GM23248 (cell line): ENCODE measurements at regions not wholly inside any gene's neighbourhood (a gene's known extent, or its start where the extent isn't known, plus 50 kb on each side); places are given as distances from the start of the nearest gene placed in this dataset.
A peak's percentile ranks its signal among the peaks of the same experiment; 100 is the strongest.
"Not testable (repeated sequence)": the region's sequence is repeated elsewhere in the genome, so short reads cannot be mapped to it uniquely, and the experiment has no call there.

ENCODE experiments used
- DNase-seq: peaks from one replicate; pipeline ENCODE4 v3.0.0-alpha.2; 2015
- H2AFZ ChIP-seq: fragments of 200-600 bp; sonication (generic); 2 replicates; pipeline ENCODE4 v1.6.1; 2016; ENCODE audit warnings: antibody characterized with exemption
- H3F3A ChIP-seq: fragments of 200-600 bp; sonication (generic); 2 replicates; pipeline ENCODE4 v1.6.1; 2016; ENCODE audit warnings: mild to moderate bottlenecking, antibody characterized with exemption, mixed run types; ENCODE audit not compliant: insufficient read depth
- H3K27ac ChIP-seq: fragments of 200-600 bp; sonication (generic); 2 replicates; pipeline ENCODE4 v1.5.1; 2016; ENCODE audit warnings: mild to moderate bottlenecking
- H3K27me3 ChIP-seq: fragments of 200-600 bp; sonication (generic); replicated peaks from 2 replicates; pipeline ENCODE4 v1.6.1; 2016; ENCODE audit warnings: mild to moderate bottlenecking; ENCODE audit not compliant: insufficient read depth
- H3K36me3 ChIP-seq: fragments of 200-600 bp; sonication (generic); 2 replicates; pipeline ENCODE4 v1.6.1; 2016; ENCODE audit warnings: low read depth, mild to moderate bottlenecking
- H3K4me1 ChIP-seq: fragments of 200-600 bp; sonication (generic); 2 replicates; pipeline ENCODE4 v1.6.1; 2016; ENCODE audit warnings: mild to moderate bottlenecking; ENCODE audit not compliant: insufficient read depth
- H3K4me2 ChIP-seq: fragments of 200-600 bp; sonication (generic); one replicate; pipeline ENCODE4 v1.6.1; 2016; ENCODE audit warnings: mild to moderate bottlenecking; ENCODE audit not compliant: unreplicated experiment
- H3K4me3 ChIP-seq: fragments of 200-600 bp; sonication (generic); 2 replicates; pipeline ENCODE4 v1.5.1; 2016; ENCODE audit warnings: mild to moderate bottlenecking
- H3K79me2 ChIP-seq: fragments of 200-600 bp; sonication (generic); 2 replicates; pipeline ENCODE4 v1.6.1; 2016; ENCODE audit warnings: mild to moderate bottlenecking; ENCODE audit not compliant: insufficient read depth
- H3K9ac ChIP-seq: fragments of 200-600 bp; sonication (generic); 2 replicates; pipeline ENCODE4 v1.6.1; 2016; ENCODE audit warnings: mild to moderate bottlenecking
- H3K9me2 ChIP-seq: fragments of 200-600 bp; sonication (generic); 2 replicates; pipeline ENCODE4 v1.6.1; 2016; ENCODE audit warnings: mixed run types, mild to moderate bottlenecking, moderate library complexity; ENCODE audit not compliant: insufficient read depth
- H3K9me3 ChIP-seq: fragments of 200-600 bp; sonication (generic); one replicate; pipeline ENCODE4 v1.6.1; 2017; ENCODE audit warnings: low read depth
- H4K20me1 ChIP-seq: fragments of 200-600 bp; sonication (generic); 2 replicates; pipeline ENCODE4 v1.6.0; 2016; ENCODE audit not compliant: insufficient read depth
- EZH2 ChIP-seq: fragments of 200-600 bp; sonication (generic); IDR thresholded peaks from 2 replicates; pipeline ENCODE4 v1.6.1; 2018; ENCODE audit warnings: antibody characterized with exemption, mild to moderate bottlenecking; ENCODE audit not compliant: insufficient read depth, poor library complexity, severe bottlenecking
- EZH2phosphoT487 ChIP-seq: fragments of 200-600 bp; sonication (generic); IDR thresholded peaks from 2 replicates; pipeline ENCODE4 v1.6.1; 2018; ENCODE audit warnings: antibody characterized with exemption, moderate library complexity, mild to moderate bottlenecking, low read depth; ENCODE audit not compliant: insufficient read depth
- WGBS, 2 experiments: methylation state at CpG; one replicate each; pipeline ENCODE4 v1.1.6; 2015 to 2017; ENCODE audit warnings: low lambda C conversion rate in 2 of 2, low coverage in 1 of 2; ENCODE audit errors: missing lambda C conversion rate in 2 of 2; 5-methylcytosine and 5-hydroxymethylcytosine counted together
- in situ Hi-C: fragments of 300-500 bp; cut with MboI; formaldehyde crosslinking; loops from 2 replicates; pipeline ENCODE4 v1.15.0; 2020

DNA sequence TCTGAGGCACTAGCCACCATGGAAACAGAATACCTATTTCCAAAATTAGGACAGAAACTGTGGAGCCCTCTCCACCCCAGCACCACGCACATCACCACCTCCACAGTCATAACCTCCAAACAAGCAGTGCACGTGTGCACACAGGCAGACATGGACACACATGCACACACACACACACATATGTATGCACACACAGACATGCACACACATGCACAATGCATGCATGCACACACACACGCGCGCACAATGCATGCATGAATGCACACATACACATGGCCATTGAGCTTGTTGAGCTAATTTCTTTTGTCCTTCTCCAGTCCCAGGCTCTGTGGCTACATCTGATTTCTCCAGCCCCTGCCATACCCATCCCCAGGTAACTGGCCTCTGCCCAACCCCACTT is 161.6 kb upstream of the EPB41L3 start:
- H3K4me1 ChIP-seq: no peaks in the 10 kb centered on the region
- no peaks in the 10 kb centered on the region for H3K36me3 ChIP-seq
- no peak overlapping the region for H3K4me3 ChIP-seq
- H3K9ac ChIP-seq: no peak overlapping the region
- in situ Hi-C loops: no loop called here
- no peak for DNase-seq
- H3K27ac ChIP-seq: no peak overlapping the region
- 66 to 80% methylated on average over 5 of the region's 5 CpGs for WGBS, 2 experiments
- H3K4me2 ChIP-seq: no peak overlapping the region
- no peaks in the 10 kb centered on the region for H4K20me1 ChIP-seq
- TF ChIP-seq EZH2 (no peak), EZH2phosphoT487 (no peak)
- H3K9me2 ChIP-seq: no peaks in the 10 kb centered on the region
- no peaks in the 10 kb centered on the region for H3F3A ChIP-seq
- no peaks in the 10 kb centered on the region for H3K79me2 ChIP-seq
- H3K9me3 ChIP-seq: no peaks in the 10 kb centered on the region
- no peak overlapping the region for H2AFZ ChIP-seq
- H3K27me3 ChIP-seq: no peaks in the 10 kb centered on the region

DNA sequence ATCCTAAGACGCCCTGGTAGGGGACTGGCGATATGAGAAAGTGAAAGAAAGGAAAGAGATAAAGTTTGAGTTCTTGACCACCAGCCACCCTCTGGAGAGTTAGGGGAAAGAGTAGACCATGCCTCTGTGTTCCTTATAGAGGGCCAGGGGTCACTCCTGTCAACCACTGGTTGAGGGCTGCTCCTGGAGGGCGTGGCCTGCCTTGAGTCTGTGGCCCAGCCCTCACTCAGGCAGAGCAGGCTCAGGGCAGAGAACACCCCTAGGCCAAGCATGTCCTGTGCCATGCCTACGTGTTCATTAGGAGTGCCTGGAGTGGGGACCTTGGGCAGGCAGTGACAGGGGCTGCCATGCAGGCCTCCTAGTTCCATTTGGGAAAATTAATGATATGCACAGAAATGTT is 161.1 kb upstream of the EPB41L3 start:
- no peak for DNase-seq

GRCh38 chr18:5702016-5702415 is 158.2 kb upstream of the EPB41L3 start:
- H3K27ac ChIP-seq, H3K79me2 ChIP-seq, H3K27me3 ChIP-seq, H3K4me3 ChIP-seq, H3K9me2 ChIP-seq, DNase-seq, H3F3A ChIP-seq, H3K36me3 ChIP-seq, H2AFZ ChIP-seq, H3K9ac ChIP-seq, H3K4me2 ChIP-seq, H3K4me1 ChIP-seq, H4K20me1 ChIP-seq, H3K9me3 ChIP-seq, in situ Hi-C loops: not testable (repeated sequence)
- 65 to 66% methylated on average over 1 to 7 of the region's 7 CpGs for WGBS, 2 experiments

More for the DNA sequence above, 161.1 kb upstream of the EPB41L3 start:
- no peak overlapping the region for H2AFZ ChIP-seq
- WGBS, 2 experiments: 12 to 13% methylated on average over 4 of the region's 4 CpGs
- no peaks in the 10 kb centered on the region for H3F3A ChIP-seq
- H3K4me1 ChIP-seq: no peaks in the 10 kb centered on the region
- H3K9me2 ChIP-seq: no peaks in the 10 kb centered on the region
- no peak overlapping the region for H3K27ac ChIP-seq
- H3K4me2 ChIP-seq: no peak overlapping the region
- H3K9ac ChIP-seq: no peak overlapping the region
- no peaks in the 10 kb centered on the region for H3K79me2 ChIP-seq
- TF ChIP-seq EZH2 (no peak), EZH2phosphoT487 (no peak)
- no peaks in the 10 kb centered on the region for H3K9me3 ChIP-seq
- no peaks in the 10 kb centered on the region for H4K20me1 ChIP-seq
- no peak overlapping the region for H3K4me3 ChIP-seq
- no peaks in the 10 kb centered on the region for H3K27me3 ChIP-seq
- in situ Hi-C loops: no loop called here
- no peaks in the 10 kb centered on the region for H3K36me3 ChIP-seq

DNA sequence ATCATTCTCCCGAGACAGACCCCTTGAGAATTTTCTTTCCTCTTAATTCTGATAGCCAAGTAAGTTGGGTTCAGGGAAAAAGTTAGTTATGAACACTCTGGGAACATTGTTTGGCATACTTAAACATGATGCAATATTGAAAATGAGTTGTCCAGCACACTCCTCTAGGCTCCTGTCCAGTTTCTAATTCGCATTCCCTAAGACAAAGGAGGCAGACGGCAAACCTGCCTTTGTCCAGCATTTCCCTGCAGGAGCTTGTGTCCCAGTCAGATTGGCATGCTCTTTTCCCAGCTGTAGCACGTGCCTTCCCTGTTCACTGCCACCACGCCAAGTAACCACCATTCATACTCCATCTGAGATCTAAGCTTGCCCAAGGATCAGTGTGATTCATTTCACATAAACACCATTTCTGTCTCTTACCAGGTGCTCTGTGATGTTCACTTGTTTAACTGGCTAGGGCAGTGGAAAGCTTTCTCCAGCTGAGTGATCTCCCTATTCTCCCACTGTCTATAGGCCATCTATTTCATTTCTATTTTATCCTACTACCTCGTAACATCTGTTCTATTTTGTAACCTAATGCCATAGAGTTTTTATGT is 150.0 kb upstream of the EPB41L3 start:
- no peaks in the 10 kb centered on the region for H3F3A ChIP-seq
- 0 out of 2 replicates have a peak, but pooled peaks cover 2% of the 10 kb centered on the region for H3K27me3 ChIP-seq
- H3K4me3 ChIP-seq: no peak overlapping the region
- no peak overlapping the region for H2AFZ ChIP-seq
- no peaks in the 10 kb centered on the region for H3K79me2 ChIP-seq
- no peak overlapping the region for H3K9ac ChIP-seq
- H3K36me3 ChIP-seq: no peaks in the 10 kb centered on the region
- H3K9me2 ChIP-seq: no peaks in the 10 kb centered on the region
- H3K9me3 ChIP-seq: no peaks in the 10 kb centered on the region
- H3K4me1 ChIP-seq: no peaks in the 10 kb centered on the region
- H3K27ac ChIP-seq: no peak overlapping the region
- TF ChIP-seq EZH2phosphoT487 (no peak), EZH2 (no peak)
- in situ Hi-C loops: no loop called here
- H4K20me1 ChIP-seq: no peaks in the 10 kb centered on the region
- H3K4me2 ChIP-seq: no peak overlapping the region
- peak; percentile 44 for DNase-seq
- WGBS, 2 experiments: 2 to 3% methylated on average over 6 of the region's 6 CpGs

- H3K27me3 ChIP-seq: no peaks in the 10 kb centered on the region
- no peaks in the 10 kb centered on the region for H3K36me3 ChIP-seq
- H3K4me3 ChIP-seq: no peak overlapping the region
- DNase-seq: no peak
- in situ Hi-C loops: no loop called here
- H2AFZ ChIP-seq: no peak overlapping the region
- no peak overlapping the region for H3K27ac ChIP-seq
- H3F3A ChIP-seq: no peaks in the 10 kb centered on the region
- no peaks in the 10 kb centered on the region for H3K4me1 ChIP-seq
- H4K20me1 ChIP-seq: no peaks in the 10 kb centered on the region
- H3K79me2 ChIP-seq: no peaks in the 10 kb centered on the region
- 11 to 13% methylated on average over 3 of the region's 3 CpGs for WGBS, 2 experiments
- H3K9ac ChIP-seq: no peak overlapping the region
- no peaks in the 10 kb centered on the region for H3K9me3 ChIP-seq
- no peaks in the 10 kb centered on the region for H3K9me2 ChIP-seq
- H3K4me2 ChIP-seq: no peak overlapping the region
- TF ChIP-seq EZH2 (no peak), EZH2phosphoT487 (no peak)
These were observed 135.1 kb upstream of the EPB41L3 start for GRCh38 chr18:5678779-5679406.
